ENCODE measurements at regions not wholly inside any gene's neighbourhood (a gene's known extent, or its start where the extent isn't known, plus 50 kb on each side); places are given as distances from the start of the nearest gene placed in this dataset.

- DNase-seq (ENCODE audit: low read depth, low spot score), result no peak
- TF ChIP-seq, protein P1, sequence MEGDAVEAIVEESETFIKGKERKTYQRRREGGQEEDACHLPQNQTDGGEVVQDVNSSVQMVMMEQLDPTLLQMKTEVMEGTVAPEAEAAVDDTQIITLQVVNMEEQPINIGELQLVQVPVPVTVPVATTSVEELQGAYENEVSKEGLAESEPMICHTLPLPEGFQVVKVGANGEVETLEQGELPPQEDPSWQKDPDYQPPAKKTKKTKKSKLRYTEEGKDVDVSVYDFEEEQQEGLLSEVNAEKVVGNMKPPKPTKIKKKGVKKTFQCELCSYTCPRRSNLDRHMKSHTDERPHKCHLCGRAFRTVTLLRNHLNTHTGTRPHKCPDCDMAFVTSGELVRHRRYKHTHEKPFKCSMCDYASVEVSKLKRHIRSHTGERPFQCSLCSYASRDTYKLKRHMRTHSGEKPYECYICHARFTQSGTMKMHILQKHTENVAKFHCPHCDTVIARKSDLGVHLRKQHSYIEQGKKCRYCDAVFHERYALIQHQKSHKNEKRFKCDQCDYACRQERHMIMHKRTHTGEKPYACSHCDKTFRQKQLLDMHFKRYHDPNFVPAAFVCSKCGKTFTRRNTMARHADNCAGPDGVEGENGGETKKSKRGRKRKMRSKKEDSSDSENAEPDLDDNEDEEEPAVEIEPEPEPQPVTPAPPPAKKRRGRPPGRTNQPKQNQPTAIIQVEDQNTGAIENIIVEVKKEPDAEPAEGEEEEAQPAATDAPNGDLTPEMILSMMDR (IDR thresholded peaks at IDR 0.05; ENCODE audit: low read depth, low read length), result no peak
- H3K4me3 ChIP-seq (ENCODE audit: low read depth, low read length), result no peak overlapping the region
- in situ Hi-C loops (cut with HindIII; ENCODE audit: low sequenced_read_pairs), result no loop called here
Observed at GRCh38 chr10:43781480-43782361, 133.0 kb upstream of the ZNF32 start.

- DNase-seq (ENCODE audit: low read depth, low spot score), result no peak
- TF ChIP-seq, protein P1 (IDR thresholded peaks at IDR 0.05; ENCODE audit: low read depth, low read length), result no peak
- no peak overlapping the region for H3K4me3 ChIP-seq (ENCODE audit: low read depth, low read length)
- in situ Hi-C loops (cut with HindIII; ENCODE audit: low sequenced_read_pairs), result no loop called here
Observed at GRCh38 chr10:43778571-43778970, 129.9 kb upstream of the ZNF32 start.

GRCh38 chr10:43775384-43775783, 126.7 kb upstream of the ZNF32 start:
- no peak for DNase-seq (ENCODE audit: low read depth, low spot score)
- TF ChIP-seq, protein P1 (IDR thresholded peaks at IDR 0.05; ENCODE audit: low read depth, low read length), result no peak
- in situ Hi-C loops (cut with HindIII; ENCODE audit: low sequenced_read_pairs), result no loop called here

DNA sequence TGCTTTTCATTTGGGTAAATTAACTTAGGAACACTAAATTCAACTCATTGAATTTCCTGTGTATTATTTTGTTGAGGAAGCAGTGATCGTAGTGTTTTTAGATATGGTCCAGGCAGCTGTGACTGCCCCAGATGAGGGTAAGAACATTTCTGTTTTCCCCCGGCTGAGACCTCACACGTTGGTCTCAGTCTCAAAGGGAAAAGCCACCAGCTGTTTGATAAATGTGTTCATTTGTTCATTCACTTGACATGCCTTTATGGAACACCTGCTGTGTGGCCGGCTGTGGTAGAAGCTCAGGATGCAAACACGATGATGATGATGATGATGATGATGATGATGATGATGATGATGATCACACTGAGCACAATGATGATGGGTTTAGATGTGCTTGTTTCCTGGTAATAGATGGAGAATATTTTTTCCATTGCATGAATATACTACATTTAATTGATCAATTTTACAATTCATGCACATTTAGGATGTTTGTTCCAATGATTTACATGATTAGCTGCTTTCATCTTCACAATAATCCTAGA, 125.6 kb upstream of the ZNF32 start:
- no peak overlapping the region for H3K4me3 ChIP-seq (ENCODE audit: low read depth, low read length)
- TF ChIP-seq, protein P1 (IDR thresholded peaks at IDR 0.05; ENCODE audit: low read depth, low read length), result no peak
- DNase-seq (ENCODE audit: low read depth, low spot score), result no peak

More at GRCh38 chr10:43775384-43775783, 126.7 kb upstream of the ZNF32 start:
- no peak overlapping the region for H3K4me3 ChIP-seq (ENCODE audit: low read depth, low read length)

GRCh38 chr10:43773736-43774135, 125.1 kb upstream of the ZNF32 start:
- TF ChIP-seq, protein P1 (IDR thresholded peaks at IDR 0.05; ENCODE audit: low read depth, low read length), result no peak
- no peak for DNase-seq (ENCODE audit: low read depth, low spot score)
- in situ Hi-C loops (cut with HindIII; ENCODE audit: low sequenced_read_pairs), result no loop called here
- no peak overlapping the region for H3K4me3 ChIP-seq (ENCODE audit: low read depth, low read length)

More for the DNA sequence above, 125.6 kb upstream of the ZNF32 start:
- in situ Hi-C loops (cut with HindIII; ENCODE audit: low sequenced_read_pairs), result no loop called here

- no peak overlapping the region for H3K4me3 ChIP-seq (ENCODE audit: low read depth, low read length)
- DNase-seq (ENCODE audit: low read depth, low spot score), result no peak
- in situ Hi-C loops (cut with HindIII; ENCODE audit: low sequenced_read_pairs), result no loop called here
- TF ChIP-seq, protein P1 (IDR thresholded peaks at IDR 0.05; ENCODE audit: low read depth, low read length), result no peak
Observed at GRCh38 chr10:43772171-43772570, 123.5 kb upstream of the ZNF32 start.
